Neutrophil (primary cell): ENCODE measurements at regions not wholly inside any gene's neighbourhood (a gene's known extent, or its start where the extent isn't known, plus 50 kb on each side); places are given as distances from the start of the nearest gene placed in this dataset.

ENCODE experiments used
- H3K27ac ChIP-seq: fragments of 200-600 bp; sonication (generic); 2 replicates; pipeline ENCODE4 v1.5.1; 2016; ENCODE audit warnings: mild to moderate bottlenecking, moderate library complexity
- H3K27me3 ChIP-seq: fragments of 200-600 bp; sonication (generic); 2 replicates; pipeline ENCODE4 v1.6.0; 2016; ENCODE audit warnings: mild to moderate bottlenecking
- H3K36me3 ChIP-seq: fragments of 200-600 bp; sonication (generic); 2 replicates; pipeline ENCODE4 v1.5.1; 2017
- H3K4me1 ChIP-seq, 2 experiments: fragments of 200-600 bp in 1 of 2; sonication (generic) in 1 of 2; 1 replicate in 1 of 2; 2 replicates in 1 of 2; pipeline versions ENCODE4 v1.5.1 to v1.6.1; 2013 to 2016; ENCODE audit warnings: low read depth in 1 of 2, low read length in 1 of 2, mild to moderate bottlenecking in 1 of 2, moderate library complexity in 1 of 2; ENCODE audit not compliant: control insufficient read depth in 1 of 2, insufficient read depth in 1 of 2
- H3K4me3 ChIP-seq, 2 experiments: fragments of 200-600 bp in 1 of 2; sonication (generic) in 1 of 2; 1 replicate in 1 of 2; 2 replicates in 1 of 2; pipeline ENCODE4 v1.5.1; 2013 to 2016; ENCODE audit warnings: low read depth in 1 of 2, low read length in 1 of 2, mild to moderate bottlenecking in 1 of 2, moderate library complexity in 1 of 2
- H3K9me3 ChIP-seq: fragments of 200-600 bp; sonication (generic); 2 replicates; pipeline ENCODE4 v1.5.1; 2016
- CTCF ChIP-seq: fragments of 200-600 bp; sonication (generic); IDR thresholded peaks from 2 replicates; pipeline ENCODE4 v1.5.1; 2016; ENCODE audit warnings: antibody characterized with exemption

- Histone ChIP-seq H3K9me3 (no peaks in the 10 kb centered on the region), H3K27me3 (no peaks in the 10 kb centered on the region), H3K4me1 (no peaks in the 10 kb centered on the region), H3K27ac (no peak overlapping the region), H3K36me3 (no peaks in the 10 kb centered on the region), H3K4me3 (no peak overlapping the region)
- no peak for TF ChIP-seq CTCF
Observed at GRCh38 chr1:14017531-14017961, 317.6 kb downstream of the PRDM2 start.

- no peak for TF ChIP-seq CTCF
- Histone ChIP-seq H3K4me3 (no peak overlapping the region), H3K36me3 (no peaks in the 10 kb centered on the region), H3K4me1 (no peaks in the 10 kb centered on the region), H3K9me3 (no peaks in the 10 kb centered on the region), H3K27ac (no peak overlapping the region), H3K27me3 (no peaks in the 10 kb centered on the region)
Observed at GRCh38 chr1:14019461-14019860, 319.5 kb downstream of the PRDM2 start.

DNA sequence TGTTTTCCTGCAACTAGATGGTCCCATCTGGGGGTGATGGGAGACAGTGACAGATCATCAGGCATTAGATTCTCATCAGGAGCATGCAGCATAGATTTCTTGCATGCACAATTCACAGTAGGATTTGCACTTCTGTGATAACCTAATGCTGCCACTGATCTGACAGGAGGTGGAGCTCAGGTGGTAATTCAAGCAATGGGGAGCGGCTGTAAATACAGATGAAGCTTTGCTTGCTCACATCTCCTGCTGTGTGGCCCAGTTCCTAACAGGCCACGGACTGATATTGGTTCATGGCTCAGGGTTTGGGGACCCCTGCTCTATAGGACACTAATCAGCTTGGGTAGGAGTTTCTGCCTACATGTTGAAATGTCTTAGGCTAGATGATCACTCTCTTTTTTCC is 320.0 kb downstream of the PRDM2 start:
- H3K4me1 ChIP-seq = no peaks in the 10 kb centered on the region
- H3K27me3 ChIP-seq = no peaks in the 10 kb centered on the region
- H3K4me3 ChIP-seq = no peak overlapping the region
- H3K9me3 ChIP-seq = no peaks in the 10 kb centered on the region
- H3K27ac ChIP-seq = no peak overlapping the region
- TF ChIP-seq CTCF = no peak
- no peaks in the 10 kb centered on the region for H3K36me3 ChIP-seq

DNA sequence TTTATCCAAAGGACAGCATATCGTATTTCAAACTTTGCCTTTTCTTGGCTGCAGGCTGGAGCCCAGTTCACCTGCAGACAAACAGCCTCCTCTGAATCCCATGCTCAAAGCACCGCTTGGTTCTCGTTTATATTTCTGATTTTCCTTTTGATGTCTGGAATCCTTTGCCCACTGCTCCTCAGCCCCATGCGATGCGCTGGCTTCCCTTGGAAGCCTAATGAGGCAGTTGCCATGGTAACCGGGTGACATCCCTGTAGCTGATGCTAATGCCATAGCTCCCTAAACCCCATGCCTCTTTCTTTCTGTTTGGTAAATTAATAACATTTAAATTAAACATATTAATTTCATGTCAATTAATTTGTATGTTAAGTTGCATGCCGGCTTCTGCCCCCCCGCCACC is 327.1 kb downstream of the PRDM2 start:
- no peaks in the 10 kb centered on the region for H3K36me3 ChIP-seq
- H3K4me3 ChIP-seq = no peak overlapping the region
- H3K27ac ChIP-seq = no peak overlapping the region

GRCh38 chr1:14031461-14031860 is 331.5 kb downstream of the PRDM2 start:
- no peaks in the 10 kb centered on the region for H3K36me3 ChIP-seq
- no peak overlapping the region for H3K4me3 ChIP-seq
- no peak overlapping the region for H3K27ac ChIP-seq
- no peaks in the 10 kb centered on the region for H3K27me3 ChIP-seq
- no peak for TF ChIP-seq CTCF
- no peaks in the 10 kb centered on the region for H3K9me3 ChIP-seq
- H3K4me1 ChIP-seq = no peaks in the 10 kb centered on the region

More for the DNA sequence above, 327.1 kb downstream of the PRDM2 start:
- Histone ChIP-seq H3K4me1 (no peaks in the 10 kb centered on the region), H3K27me3 (no peaks in the 10 kb centered on the region), H3K9me3 (no peaks in the 10 kb centered on the region)
- no peak for TF ChIP-seq CTCF

DNA sequence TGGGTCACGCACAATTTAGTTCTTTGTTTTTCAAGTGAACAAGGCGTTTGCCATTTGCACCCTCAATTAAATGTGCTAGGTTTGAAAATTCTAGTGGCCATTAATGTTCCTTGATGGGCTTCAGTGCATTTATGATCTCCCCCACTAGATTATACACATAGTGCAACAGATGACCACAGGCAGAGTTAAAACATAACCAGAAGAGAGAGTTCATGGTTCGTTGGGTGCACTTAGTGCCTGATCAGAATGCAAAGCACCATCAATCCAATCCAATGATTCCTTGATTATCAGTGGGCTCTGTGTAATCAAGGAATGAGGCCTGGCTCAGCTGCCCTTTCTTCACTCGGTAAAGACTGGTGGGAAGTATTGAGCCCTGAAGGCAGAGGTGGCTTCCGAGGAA is 334.5 kb downstream of the PRDM2 start:
- TF ChIP-seq CTCF = no peak
- Histone ChIP-seq H3K4me3 (no peak overlapping the region), H3K4me1 (no peaks in the 10 kb centered on the region), H3K9me3 (no peaks in the 10 kb centered on the region), H3K27ac (no peak overlapping the region), H3K36me3 (no peaks in the 10 kb centered on the region), H3K27me3 (no peaks in the 10 kb centered on the region)
